A673 (cell line): ENCODE measurements at regions not wholly inside any gene's neighbourhood (a gene's known extent, or its start where the extent isn't known, plus 50 kb on each side); places are given as distances from the start of the nearest gene placed in this dataset.

Experiments
- BruUV-seq: library from RNA; stranded (reverse); fragments of 400-500 nt; replicated peaks from 2 replicates; lab custom pipeline; 2021; lab: Mats Ljungman, UMichigan
- CTCF ChIA-PET: fragments of 300-600 bp; sonication (Branson Sonifier 250); formaldehyde crosslinking; loops from one replicate; lab custom pipeline; 2022; ENCODE audit warnings: antibody characterized with exemption; lab: Charles Lee
- POLR2A ChIA-PET: fragments of 300-600 bp; sonication (Branson Sonifier 250); formaldehyde crosslinking; loops from one replicate; lab custom pipeline; 2022; ENCODE audit warnings: antibody characterized with exemption; ENCODE audit not compliant: low non-redundant PET; lab: Charles Lee
- DNase-seq: peaks from one replicate; pipeline ENCODE4 v3.0.0-alpha.2; 2015; ENCODE audit warnings: low spot score
- H3K27ac ChIP-seq: fragments of 200-600 bp; sonication (generic); 2 replicates; pipeline ENCODE4 v1.5.1; 2016; ENCODE audit warnings: mixed run types, low read depth, mild to moderate bottlenecking, mixed read lengths, antibody characterized with exemption, low read length; ENCODE audit not compliant: poor library complexity, severe bottlenecking
- H3K27me3 ChIP-seq: fragments of 200-600 bp; sonication (generic); replicated peaks from 2 replicates; pipeline ENCODE4 v1.6.1; 2017; ENCODE audit warnings: mixed run types, low read depth, mild to moderate bottlenecking, mixed read lengths, antibody characterized with exemption, low read length; ENCODE audit not compliant: insufficient read depth, poor library complexity
- H3K36me3 ChIP-seq: fragments of 200-600 bp; sonication (generic); 2 replicates; pipeline ENCODE4 v1.6.1; 2016; ENCODE audit warnings: mixed run types, mild to moderate bottlenecking, mixed read lengths, antibody characterized with exemption, low read length; ENCODE audit not compliant: insufficient read depth, poor library complexity, severe bottlenecking
- H3K4me1 ChIP-seq: fragments of 200-600 bp; sonication (generic); 2 replicates; pipeline ENCODE4 v1.6.1; 2017; ENCODE audit warnings: mixed run types, mild to moderate bottlenecking, mixed read lengths, antibody characterized with exemption, low read length; ENCODE audit not compliant: insufficient read depth, poor library complexity, severe bottlenecking
- H3K4me3 ChIP-seq: fragments of 200-600 bp; sonication (generic); 2 replicates; pipeline ENCODE4 v1.5.1; 2016; ENCODE audit warnings: low read depth, mixed run types, mild to moderate bottlenecking, mixed read lengths, low read length; ENCODE audit not compliant: poor library complexity, severe bottlenecking
- H3K9me3 ChIP-seq: fragments of 200-600 bp; sonication (generic); 2 replicates; pipeline ENCODE4 v1.6.1; 2016; ENCODE audit warnings: mixed run types, low read depth, mild to moderate bottlenecking, mixed read lengths, antibody characterized with exemption, low read length; ENCODE audit not compliant: poor library complexity, severe bottlenecking
- CTCF ChIP-seq: fragments of 300-800, 200-600 bp; sonication (generic); conservative IDR thresholded peaks from 2 replicates; pipeline ENCODE4 v1.5.1; 2017; ENCODE audit warnings: low read depth, mild to moderate bottlenecking, antibody characterized with exemption, low read length, moderate library complexity, mixed read lengths
- EZH2 ChIP-seq: fragments of 200-600 bp; sonication (generic); IDR thresholded peaks from 2 replicates; pipeline ENCODE4 v1.6.1; 2017; ENCODE audit warnings: borderline replicate concordance, low read depth, mild to moderate bottlenecking, mixed read lengths, antibody characterized with exemption, low read length; ENCODE audit not compliant: poor library complexity, severe bottlenecking
- intact Hi-C: fragments of 100-400 bp; cut with micrococcal nuclease; formaldehyde crosslinking; loops from one replicate; pipeline ENCODE4 v1.10.0; 2022; ENCODE audit not compliant: unreplicated experiment

- BruUV-seq, result no TSS peak
- TF ChIP-seq EZH2, result no peak
- TF ChIP-seq CTCF, result no peak
- POLR2A ChIA-PET, result no interaction called here
- intact Hi-C loops, result no loop called here
- Histone ChIP-seq H3K36me3 (no peaks in the 10 kb centered on the region), H3K4me1 (no peaks in the 10 kb centered on the region), H3K27me3 (peaks cover 9% of the 10 kb centered on the region), H3K27ac (no peak overlapping the region), H3K9me3 (no peaks in the 10 kb centered on the region), H3K4me3 (no peak overlapping the region)
- CTCF ChIA-PET, result no interaction called here
- no peak for DNase-seq
Observed at GRCh38 chr3:135487261-135487660, 478.3 kb upstream of the PPP2R3A start.

GRCh38 chr3:135490219-135490915 is 475.2 kb upstream of the PPP2R3A start:
- BruUV-seq, result no TSS peak
- H3K9me3 ChIP-seq, result no peaks in the 10 kb centered on the region
- H3K36me3 ChIP-seq, result no peaks in the 10 kb centered on the region
- ChIA-PET CTCF (no interaction called here), POLR2A (no interaction called here)
- intact Hi-C loops, result no loop called here
- no peak for DNase-seq
- no peak for TF ChIP-seq CTCF
- TF ChIP-seq EZH2, result no peak
- H3K27ac ChIP-seq, result no peak overlapping the region
- peaks cover 22% of the 10 kb centered on the region for H3K27me3 ChIP-seq
- H3K4me1 ChIP-seq, result no peaks in the 10 kb centered on the region
- no peak overlapping the region for H3K4me3 ChIP-seq

GRCh38 chr3:135491491-135492205 is 473.9 kb upstream of the PPP2R3A start:
- no TSS peak for BruUV-seq
- peak; percentile 23 for DNase-seq

More at GRCh38 chr3:135491491-135492205, 473.9 kb upstream of the PPP2R3A start:
- Histone ChIP-seq H3K36me3 (no peaks in the 10 kb centered on the region), H3K9me3 (no peaks in the 10 kb centered on the region), H3K4me3 (no peak overlapping the region), H3K4me1 (no peaks in the 10 kb centered on the region), H3K27ac (no peak overlapping the region), H3K27me3 (peaks cover 24% of the 10 kb centered on the region)
- POLR2A ChIA-PET, result no interaction called here
- CTCF ChIA-PET, result no interaction called here
- no peak for TF ChIP-seq CTCF
- TF ChIP-seq EZH2, result no peak
- intact Hi-C loops, result no loop called here
